Natural killer cell treated with Interleukin-12 subunit alpha and Interleukin-12 subunit beta and Interleukin-15 and Interleukin-18, amount 100 ng/mL, for 72 hours (primary cell): ENCODE measurements at regions not wholly inside any gene's neighbourhood (a gene's known extent, or its start where the extent isn't known, plus 50 kb on each side); places are given as distances from the start of the nearest gene placed in this dataset.
"Not testable (repeated sequence)": the region's sequence is repeated elsewhere in the genome, so short reads cannot be mapped to it uniquely, and the experiment has no call there.

Source experiments
- ATAC-seq, 2 donors: fragments of 150-1000 bp; cut with Tn5 transposase in 1 of 2; sonication (Bioruptor Pico), chemical (Tn5 transposase) in 1 of 2; 2 replicates each; pipeline ENCODE4 v1.10.0; 2021
- DNase-seq: peaks from one replicate; pipeline ENCODE4 v3.0.0; 2022; ENCODE audit warnings: low spot score
- H3K27ac Mint-ChIP-seq, 2 donors: 1 replicate in 1 of 2; 2 replicates in 1 of 2; pipeline ENCODE4 v1.8.0; 2022; ENCODE audit warnings: mixed read lengths in 2 of 2, mild to moderate bottlenecking in 1 of 2, moderate library complexity in 1 of 2
- H3K27me3 Mint-ChIP-seq, 2 donors: 1 replicate in 1 of 2; 2 replicates in 1 of 2; pipeline ENCODE4 v1.8.0; 2022; ENCODE audit warnings: mixed read lengths in 2 of 2
- H3K36me3 Mint-ChIP-seq: one replicate; pipeline ENCODE4 v1.8.0; 2022; ENCODE audit warnings: mixed read lengths
- H3K4me1 Mint-ChIP-seq, 2 donors: 1 replicate in 1 of 2; 2 replicates in 1 of 2; pipeline ENCODE4 v1.8.0; 2022; ENCODE audit warnings: low read depth in 2 of 2, mixed read lengths in 2 of 2, mild to moderate bottlenecking in 1 of 2
- H3K4me3 Mint-ChIP-seq: one replicate; pipeline ENCODE4 v1.8.0; 2022; ENCODE audit warnings: mixed read lengths
- H3K9me3 Mint-ChIP-seq: 2 replicates; pipeline ENCODE4 v1.8.0; 2022; ENCODE audit warnings: mixed read lengths

- Mint-ChIP-seq H3K9me3 (peaks cover 14% of the 10 kb centered on the region), H3K27ac (no peak overlapping the region), H3K36me3 (no peaks in the 10 kb centered on the region), H3K4me3 (no peak overlapping the region), H3K27me3 (no peaks in the 10 kb centered on the region), H3K4me1 (no peaks in the 10 kb centered on the region)
- DNase-seq (no peak), ATAC-seq (no peak)
Measured at GRCh38 chr5:99543841-99544240, 615.0 kb upstream of the CHD1 start.

- H3K27ac Mint-ChIP-seq, H3K36me3 Mint-ChIP-seq, H3K9me3 Mint-ChIP-seq, H3K4me1 Mint-ChIP-seq, DNase-seq, H3K4me3 Mint-ChIP-seq, H3K27me3 Mint-ChIP-seq: not testable (repeated sequence)
- ATAC-seq, result peak in 1 of 2 donors; percentile 63
Measured at GRCh38 chr5:99534241-99534640, 605.4 kb upstream of the CHD1 start.

- H3K4me3 Mint-ChIP-seq, result not testable (repeated sequence)
Measured at GRCh38 chr5:99521666-99522065, 592.9 kb upstream of the CHD1 start.

GRCh38 chr5:99515864-99516490 is 587.2 kb upstream of the CHD1 start:
- H3K36me3 Mint-ChIP-seq, H3K4me3 Mint-ChIP-seq, H3K4me1 Mint-ChIP-seq, DNase-seq, H3K27me3 Mint-ChIP-seq, H3K27ac Mint-ChIP-seq, ATAC-seq: not testable (repeated sequence)
- peaks cover 11% of the 10 kb centered on the region for H3K9me3 Mint-ChIP-seq

More at GRCh38 chr5:99521666-99522065, 592.9 kb upstream of the CHD1 start:
- H3K27me3 Mint-ChIP-seq, DNase-seq, H3K4me1 Mint-ChIP-seq, H3K9me3 Mint-ChIP-seq, ATAC-seq, H3K27ac Mint-ChIP-seq, H3K36me3 Mint-ChIP-seq: not testable (repeated sequence)

GRCh38 chr5:99510237-99510866 is 581.5 kb upstream of the CHD1 start:
- not testable (repeated sequence) for H3K4me3 Mint-ChIP-seq, ATAC-seq, H3K9me3 Mint-ChIP-seq, H3K36me3 Mint-ChIP-seq, DNase-seq, H3K27ac Mint-ChIP-seq, H3K4me1 Mint-ChIP-seq, H3K27me3 Mint-ChIP-seq

- not testable (repeated sequence) for H3K4me3 Mint-ChIP-seq, H3K36me3 Mint-ChIP-seq, H3K27ac Mint-ChIP-seq
Measured at GRCh38 chr5:99509064-99509463, 580.3 kb upstream of the CHD1 start.

GRCh38 chr5:99495456-99495855 is 566.6 kb upstream of the CHD1 start:
- H3K27ac Mint-ChIP-seq, H3K9me3 Mint-ChIP-seq, H3K4me1 Mint-ChIP-seq: not testable (repeated sequence)

More at GRCh38 chr5:99509064-99509463, 580.3 kb upstream of the CHD1 start:
- H3K9me3 Mint-ChIP-seq, H3K4me1 Mint-ChIP-seq, ATAC-seq, DNase-seq, H3K27me3 Mint-ChIP-seq: not testable (repeated sequence)

GRCh38 chr5:99478450-99478849 is 549.6 kb upstream of the CHD1 start:
- H3K36me3 Mint-ChIP-seq, H3K4me3 Mint-ChIP-seq, H3K9me3 Mint-ChIP-seq: not testable (repeated sequence)

More at GRCh38 chr5:99495456-99495855, 566.6 kb upstream of the CHD1 start:
- not testable (repeated sequence) for H3K36me3 Mint-ChIP-seq, H3K27me3 Mint-ChIP-seq, H3K4me3 Mint-ChIP-seq, ATAC-seq, DNase-seq

GRCh38 chr5:99473328-99473727 is 544.5 kb upstream of the CHD1 start:
- not testable (repeated sequence) for H3K27me3 Mint-ChIP-seq, H3K4me3 Mint-ChIP-seq, H3K4me1 Mint-ChIP-seq, H3K27ac Mint-ChIP-seq, H3K36me3 Mint-ChIP-seq, ATAC-seq, DNase-seq, H3K9me3 Mint-ChIP-seq

More at GRCh38 chr5:99478450-99478849, 549.6 kb upstream of the CHD1 start:
- H3K27ac Mint-ChIP-seq, H3K4me1 Mint-ChIP-seq, DNase-seq, H3K27me3 Mint-ChIP-seq, ATAC-seq: not testable (repeated sequence)

- not testable (repeated sequence) for H3K9me3 Mint-ChIP-seq, H3K27me3 Mint-ChIP-seq, H3K27ac Mint-ChIP-seq, H3K4me3 Mint-ChIP-seq, ATAC-seq, H3K36me3 Mint-ChIP-seq, DNase-seq, H3K4me1 Mint-ChIP-seq
Measured at GRCh38 chr5:99471726-99472125, 542.9 kb upstream of the CHD1 start.

GRCh38 chr5:99471178-99471577 is 542.4 kb upstream of the CHD1 start:
- not testable (repeated sequence) for H3K36me3 Mint-ChIP-seq, H3K27me3 Mint-ChIP-seq, H3K9me3 Mint-ChIP-seq, H3K4me1 Mint-ChIP-seq, H3K4me3 Mint-ChIP-seq, H3K27ac Mint-ChIP-seq, ATAC-seq, DNase-seq

- not testable (repeated sequence) for H3K36me3 Mint-ChIP-seq, H3K27ac Mint-ChIP-seq, H3K9me3 Mint-ChIP-seq, H3K4me3 Mint-ChIP-seq, H3K27me3 Mint-ChIP-seq, H3K4me1 Mint-ChIP-seq, ATAC-seq, DNase-seq
Measured at GRCh38 chr5:99470636-99471035, 541.8 kb upstream of the CHD1 start.

GRCh38 chr5:99460701-99461100 is 531.9 kb upstream of the CHD1 start:
- no peak overlapping the region for H3K4me3 Mint-ChIP-seq
- no peak overlapping the region for H3K27ac Mint-ChIP-seq
- no peaks in the 10 kb centered on the region for H3K27me3 Mint-ChIP-seq
- H3K36me3 Mint-ChIP-seq, result no peaks in the 10 kb centered on the region
- DNase-seq, result no peak
- no peak for ATAC-seq
- peaks cover 8% of the 10 kb centered on the region for H3K9me3 Mint-ChIP-seq
- no peaks in the 10 kb centered on the region for H3K4me1 Mint-ChIP-seq

- Mint-ChIP-seq H3K9me3 (no peaks in the 10 kb centered on the region), H3K4me3 (no peak overlapping the region), H3K27me3 (no peaks in the 10 kb centered on the region), H3K36me3 (no peaks in the 10 kb centered on the region), H3K4me1 (no peaks in the 10 kb centered on the region), H3K27ac (no peak overlapping the region)
- DNase-seq (no peak), ATAC-seq (no peak)
Measured at GRCh38 chr5:99453196-99453595, 524.4 kb upstream of the CHD1 start.

- ATAC-seq (no peak), DNase-seq (no peak)
- Mint-ChIP-seq H3K4me3 (no peak overlapping the region), H3K9me3 (no peaks in the 10 kb centered on the region), H3K36me3 (no peaks in the 10 kb centered on the region), H3K4me1 (no peaks in the 10 kb centered on the region), H3K27ac (no peak overlapping the region), H3K27me3 (no peaks in the 10 kb centered on the region)
Measured at GRCh38 chr5:99449786-99450185, 521.0 kb upstream of the CHD1 start.
